Endothelial cell of umbilical vein (primary cell): ENCODE measurements at regions not wholly inside any gene's neighbourhood (a gene's known extent, or its start where the extent isn't known, plus 50 kb on each side); places are given as distances from the start of the nearest gene placed in this dataset. TPM values are rescaled to one million over a fixed set of nuclear protein-coding genes. Genes with fewer than 3 reads are reported as not detected.

Experiments
- BruUV-seq: library from RNA; stranded (reverse); fragments of 400-500 nt; replicated peaks from 2 replicates; lab custom pipeline; 2021; lab: Mats Ljungman, UMichigan
- CTCF ChIA-PET: fragments of 300-600, 350-600 bp; sonication (Branson Sonifier 250); formaldehyde crosslinking; loops from one replicate; lab custom pipeline; 2021; ENCODE audit warnings: antibody characterized with exemption, inconsistent platforms; lab: Charles Lee
- POLR2A ChIA-PET: fragments of 300-600, 350-600 bp; sonication (Branson Sonifier 250); formaldehyde crosslinking; loops from one replicate; lab custom pipeline; 2021; ENCODE audit warnings: antibody characterized with exemption, inconsistent platforms; lab: Charles Lee
- DNase-seq: peaks from one replicate; pipeline ENCODE4 v3.0.0-alpha.2; 2011; ENCODE audit warnings: low read depth, low spot score
- FAIRE-seq: peaks from 2 replicates; lab custom pipeline; 2011; peaks lifted over from hg19 to GRCh38; lab: Jason Lieb, UNC
- H2AFZ ChIP-seq: 2 replicates; pipeline ENCODE4 v1.6.0; 2012; ENCODE audit warnings: low read depth, low read length, control low read depth, inconsistent platforms
- H3K27ac ChIP-seq: 2 replicates; pipeline ENCODE4 v1.5.1; 2011; ENCODE audit warnings: low read depth, mild to moderate bottlenecking, control low read depth, low read length, moderate library complexity; ENCODE audit not compliant: insufficient read depth
- H3K27me3 ChIP-seq, 2 experiments: 2 replicates each; pipeline versions ENCODE4 v1.6.0 to v1.6.1; 2011; ENCODE audit warnings: low read length in 2 of 2, mixed read lengths in 1 of 2; ENCODE audit not compliant: control insufficient read depth in 2 of 2, insufficient read depth in 2 of 2
- H3K36me3 ChIP-seq, 2 experiments: 2 replicates in 1 of 2; 3 replicates in 1 of 2; pipeline ENCODE4 v1.5.1; 2011; ENCODE audit warnings: low read length in 2 of 2, mild to moderate bottlenecking in 1 of 2, moderate library complexity in 1 of 2; ENCODE audit not compliant: control insufficient read depth in 2 of 2, insufficient read depth in 2 of 2; ENCODE audit errors: extremely low read depth in 1 of 2
- H3K4me1 ChIP-seq: 3 replicates; pipeline ENCODE4 v1.5.1; 2011; ENCODE audit warnings: mild to moderate bottlenecking, low read length; ENCODE audit not compliant: control insufficient read depth, insufficient read depth; ENCODE audit errors: extremely low read depth
- H3K4me2 ChIP-seq: 2 replicates; pipeline ENCODE4 v1.6.1; 2011; ENCODE audit warnings: low read length, control low read depth, mixed read lengths; ENCODE audit not compliant: insufficient read depth
- H3K4me3 ChIP-seq, 3 experiments: fragments of 200-600 bp in 1 of 3; sonication (generic), shearing (Covaris generic) in 1 of 3; replicated peaks in 1 of 3; 2 replicates each; pipeline ENCODE4 v1.5.1; 2011 to 2016; ENCODE audit warnings: control low read depth in 3 of 3, low read length in 3 of 3, mild to moderate bottlenecking in 2 of 3, inconsistent platforms in 1 of 3, low read depth in 1 of 3, moderate library complexity in 1 of 3; ENCODE audit not compliant: insufficient read depth in 1 of 3
- H3K79me2 ChIP-seq: 2 replicates; pipeline ENCODE4 v1.6.0; 2012; ENCODE audit warnings: low read length, inconsistent platforms; ENCODE audit not compliant: control insufficient read depth, insufficient read depth
- H3K9ac ChIP-seq: replicated peaks from 2 replicates; pipeline ENCODE3; 2011; ENCODE audit warnings: low read length, control low read depth; ENCODE audit not compliant: insufficient read depth; ENCODE audit errors: extremely low read depth
- H3K9me1 ChIP-seq: replicated peaks from 3 replicates; pipeline ENCODE4 v1.6.0; 2011; ENCODE audit warnings: mild to moderate bottlenecking, low read length; ENCODE audit not compliant: control insufficient read depth, insufficient read depth; ENCODE audit errors: extremely low read depth
- H3K9me3 ChIP-seq: replicated peaks from 2 replicates; pipeline ENCODE4 v1.5.1; 2012; ENCODE audit warnings: low read length, inconsistent platforms; ENCODE audit not compliant: control insufficient read depth, insufficient read depth
- H4K20me1 ChIP-seq: replicated peaks from 2 replicates; pipeline ENCODE3; 2011; ENCODE audit warnings: mild to moderate bottlenecking, low read length; ENCODE audit not compliant: control insufficient read depth, insufficient read depth; ENCODE audit errors: extremely low read depth
- EZH2 ChIP-seq: IDR thresholded peaks from 2 replicates; pipeline ENCODE4 v1.6.1; 2012; ENCODE audit warnings: borderline replicate concordance, low read depth, mild to moderate bottlenecking, moderate library complexity, low read length, inconsistent platforms; ENCODE audit not compliant: severe bottlenecking
- FOS ChIP-seq: IDR thresholded peaks from 2 replicates; pipeline ENCODE4 v1.6.1; 2011; ENCODE audit warnings: mild to moderate bottlenecking, low read length, moderate library complexity, borderline replicate concordance; ENCODE audit not compliant: insufficient read depth
- GATA2 ChIP-seq: IDR thresholded peaks from 2 replicates; pipeline ENCODE4 v1.7.0; 2011; ENCODE audit warnings: low read depth, mild to moderate bottlenecking, moderate library complexity, mixed read lengths, low read length; ENCODE audit not compliant: insufficient read length, insufficient read depth
- JUN ChIP-seq: IDR thresholded peaks from 2 replicates; pipeline ENCODE4 v1.6.1; 2011; ENCODE audit warnings: borderline replicate concordance, low read depth; ENCODE audit not compliant: insufficient read length, insufficient read depth
- MYC ChIP-seq: IDR thresholded peaks from one replicate; pipeline ENCODE4 v1.6.1; 2011; ENCODE audit warnings: mild to moderate bottlenecking, low read depth, low read length
- POLR2A ChIP-seq: IDR thresholded peaks from 2 replicates; pipeline ENCODE4 v1.6.1; 2012; ENCODE audit warnings: low read depth, mild to moderate bottlenecking, control low read depth, low read length
- POLR2AphosphoS5 ChIP-seq: IDR thresholded peaks from 2 replicates; pipeline ENCODE4 v1.6.1; 2012; ENCODE audit warnings: low read depth, mild to moderate bottlenecking, control low read depth, low read length, moderate library complexity; ENCODE audit not compliant: insufficient read depth
- dilution Hi-C: fragments of 300-500 bp; cut with MboI; formaldehyde crosslinking; loops from one replicate; pipeline ENCODE4 v1.15.0; 2019; ENCODE audit warnings: low sequenced_read_pairs; ENCODE audit not compliant: extremely low pct_ligation_motif_present
- intact Hi-C: fragments of 100-400 bp; cut with micrococcal nuclease; formaldehyde crosslinking; loops from one replicate; pipeline ENCODE4 v1.10.0; 2022
- small RNA-seq: library from RNA; depleted of rRNA; stranded (forward); fragments of <200 nt; gene quantifications from one replicate; pipeline ENCODE3, GENCODE V24; 2012; ENCODE audit warnings: low replicate concordance, low read depth; ENCODE audit not compliant: insufficient read depth, insufficient read length
- TF ChIP-seq, protein P1 (sequence below), 2 donors: IDR thresholded peaks; 1 replicate in 1 of 2; 2 replicates in 1 of 2; pipeline ENCODE4 v1.5.1; 2011; ENCODE audit warnings: low read length in 2 of 2, mild to moderate bottlenecking in 2 of 2, moderate library complexity in 2 of 2, control low read depth in 1 of 2, inconsistent platforms in 1 of 2, low read depth in 1 of 2; ENCODE audit not compliant: insufficient read depth in 1 of 2; ENCODE audit errors: extremely low read depth in 1 of 2
- TF ChIP-seq, protein P2 (sequence below): IDR thresholded peaks from 2 replicates; pipeline ENCODE4 v1.6.1; 2011; ENCODE audit not compliant: insufficient read depth, insufficient read length

DNA sequence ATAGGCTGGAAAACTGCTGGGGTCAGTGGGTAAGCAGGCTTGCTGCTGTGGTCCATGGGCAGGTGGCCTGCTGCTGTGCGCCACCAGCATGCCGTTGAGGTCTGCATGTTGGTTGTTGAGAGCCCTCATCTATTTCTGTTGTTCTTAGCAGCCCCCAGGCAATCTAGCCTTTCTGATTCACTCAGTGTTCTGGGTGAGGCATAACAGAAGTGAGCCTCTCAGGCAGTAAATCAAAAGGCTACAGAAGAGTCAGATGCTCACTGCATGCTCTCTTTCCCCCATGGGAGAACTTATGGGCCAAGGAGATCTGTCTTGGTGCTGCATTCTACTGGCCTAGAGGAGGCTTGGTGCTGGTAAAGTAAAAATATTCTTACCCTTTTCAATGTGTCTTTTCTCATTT is 67.8 kb upstream of the ATP10A start:
- no peaks in the 10 kb centered on the region for H3K4me1 ChIP-seq
- no peak overlapping the region for H3K4me2 ChIP-seq
- H2AFZ ChIP-seq, result no peak overlapping the region
- dilution Hi-C loops (no loop called here), intact Hi-C loops (no loop called here)
- H4K20me1 ChIP-seq, result no peaks in the 10 kb centered on the region
- H3K27me3 ChIP-seq, result no peaks in the 10 kb centered on the region
- DNase-seq (no peak), FAIRE-seq (no peak)
- TF ChIP-seq POLR2AphosphoS5 (no peak), GATA2 (no peak), FOS (no peak), POLR2A (no peak), MYC (no peak), EZH2 (no peak), JUN (no peak)
- TF ChIP-seq, protein P1, sequence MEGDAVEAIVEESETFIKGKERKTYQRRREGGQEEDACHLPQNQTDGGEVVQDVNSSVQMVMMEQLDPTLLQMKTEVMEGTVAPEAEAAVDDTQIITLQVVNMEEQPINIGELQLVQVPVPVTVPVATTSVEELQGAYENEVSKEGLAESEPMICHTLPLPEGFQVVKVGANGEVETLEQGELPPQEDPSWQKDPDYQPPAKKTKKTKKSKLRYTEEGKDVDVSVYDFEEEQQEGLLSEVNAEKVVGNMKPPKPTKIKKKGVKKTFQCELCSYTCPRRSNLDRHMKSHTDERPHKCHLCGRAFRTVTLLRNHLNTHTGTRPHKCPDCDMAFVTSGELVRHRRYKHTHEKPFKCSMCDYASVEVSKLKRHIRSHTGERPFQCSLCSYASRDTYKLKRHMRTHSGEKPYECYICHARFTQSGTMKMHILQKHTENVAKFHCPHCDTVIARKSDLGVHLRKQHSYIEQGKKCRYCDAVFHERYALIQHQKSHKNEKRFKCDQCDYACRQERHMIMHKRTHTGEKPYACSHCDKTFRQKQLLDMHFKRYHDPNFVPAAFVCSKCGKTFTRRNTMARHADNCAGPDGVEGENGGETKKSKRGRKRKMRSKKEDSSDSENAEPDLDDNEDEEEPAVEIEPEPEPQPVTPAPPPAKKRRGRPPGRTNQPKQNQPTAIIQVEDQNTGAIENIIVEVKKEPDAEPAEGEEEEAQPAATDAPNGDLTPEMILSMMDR (IDR thresholded peaks at IDR 0.05; ENCODE audit: extremely low read depth in 1 of 2, insufficient read depth in 1 of 2, low read depth in 1 of 2, low read length in 2 of 2), result no peak
- TF ChIP-seq, protein P2, sequence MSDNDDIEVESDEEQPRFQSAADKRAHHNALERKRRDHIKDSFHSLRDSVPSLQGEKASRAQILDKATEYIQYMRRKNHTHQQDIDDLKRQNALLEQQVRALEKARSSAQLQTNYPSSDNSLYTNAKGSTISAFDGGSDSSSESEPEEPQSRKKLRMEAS, result no peak
- no peak overlapping the region for H3K27ac ChIP-seq
- H3K9ac ChIP-seq, result no peak overlapping the region
- H3K9me1 ChIP-seq, result no peaks in the 10 kb centered on the region
- ChIA-PET POLR2A (no interaction called here), CTCF (no interaction called here)
- peaks cover 3% of the 10 kb centered on the region for H3K9me3 ChIP-seq
- H3K36me3 ChIP-seq, result no peaks in the 10 kb centered on the region
- H3K4me3 ChIP-seq, result no peak overlapping the region
- no TSS peak for BruUV-seq
- no peaks in the 10 kb centered on the region for H3K79me2 ChIP-seq

Small RNA genes lying in the stretch of these regions (small RNA-seq; reads per million reads assigned to genes)
- not detected for gene RF00554
